ENCODE measurements at regions not wholly inside any gene's neighbourhood (a gene's known extent, or its start where the extent isn't known, plus 50 kb on each side); places are given as distances from the start of the nearest gene placed in this dataset.
"Not testable (repeated sequence)": the region's sequence is repeated elsewhere in the genome, so short reads cannot be mapped to it uniquely, and the experiment has no call there.

- ATAC-seq = no peak
Observed at GRCh38 chr14:26655128-26655527, 57.3 kb upstream of the NOVA1 start.

GRCh38 chr14:26663506-26663905, 65.7 kb upstream of the NOVA1 start:
- no peak for ATAC-seq

More at GRCh38 chr14:26655128-26655527, 57.3 kb upstream of the NOVA1 start:
- intact Hi-C loops (cut with DNase I) = no loop called here
- DNase-seq = no peak

GRCh38 chr14:26678732-26679420, 81.0 kb upstream of the NOVA1 start:
- DNase-seq; ATAC-seq; intact Hi-C loops (cut with DNase I): not testable (repeated sequence)

More at GRCh38 chr14:26663506-26663905, 65.7 kb upstream of the NOVA1 start:
- no peak for DNase-seq
- intact Hi-C loops (cut with DNase I) = no loop called here

- DNase-seq = no peak
- intact Hi-C loops (cut with DNase I) = no loop called here
- ATAC-seq = no peak
Observed at GRCh38 chr14:26685401-26685800, 87.6 kb upstream of the NOVA1 start.

- no peak for ATAC-seq
- DNase-seq = no peak
- intact Hi-C loops (cut with DNase I) = no loop called here
Observed at GRCh38 chr14:26687301-26687837, 89.5 kb upstream of the NOVA1 start.

GRCh38 chr14:26694521-26694920, 96.7 kb upstream of the NOVA1 start:
- ATAC-seq (no peak), DNase-seq (no peak)
- intact Hi-C loops (cut with DNase I) = no loop called here

- ATAC-seq (no peak), DNase-seq (no peak)
- intact Hi-C loops (cut with DNase I) = no loop called here
Observed at GRCh38 chr14:26702721-26703230, 104.9 kb upstream of the NOVA1 start.

- ATAC-seq (no peak), DNase-seq (no peak)
- intact Hi-C loops (cut with DNase I) = no loop called here
Observed at GRCh38 chr14:26703686-26704366, 106.0 kb upstream of the NOVA1 start.

GRCh38 chr14:26707234-26707633, 109.4 kb upstream of the NOVA1 start:
- intact Hi-C loops (cut with DNase I) = no loop called here
- DNase-seq (no peak), ATAC-seq (no peak)

GRCh38 chr14:26709019-26709418, 111.2 kb upstream of the NOVA1 start:
- no peak for DNase-seq
- ATAC-seq = no peak
- intact Hi-C loops (cut with DNase I) = no loop called here

GRCh38 chr14:26719514-26719913, 121.7 kb upstream of the NOVA1 start:
- ATAC-seq = no peak
- intact Hi-C loops (cut with DNase I) = no loop called here
- no peak for DNase-seq

GRCh38 chr14:26722258-26722657, 124.4 kb upstream of the NOVA1 start:
- intact Hi-C loops (cut with DNase I) = no loop called here
- DNase-seq (no peak), ATAC-seq (no peak)

- intact Hi-C loops (cut with DNase I) = no loop called here
- ATAC-seq (no peak), DNase-seq (no peak)
Observed at GRCh38 chr14:26729851-26730250, 132.0 kb upstream of the NOVA1 start.

- ATAC-seq = no peak
- intact Hi-C loops (cut with DNase I) = no loop called here
- DNase-seq = no peak
Observed at GRCh38 chr14:26730929-26731618, 133.2 kb upstream of the NOVA1 start.

GRCh38 chr14:26735811-26736210, 138.0 kb upstream of the NOVA1 start:
- DNase-seq = no peak
- ATAC-seq = no peak
- intact Hi-C loops (cut with DNase I) = no loop called here

GRCh38 chr14:26738571-26738970, 140.7 kb upstream of the NOVA1 start:
- intact Hi-C loops (cut with DNase I) = no loop called here
- ATAC-seq = no peak
- no peak for DNase-seq

- no peak for ATAC-seq
- no peak for DNase-seq
- intact Hi-C loops (cut with DNase I) = no loop called here
Observed at GRCh38 chr14:26741711-26742212, 143.9 kb upstream of the NOVA1 start.

- intact Hi-C loops (cut with DNase I) = no loop called here
- ATAC-seq = no peak
Observed at GRCh38 chr14:26743284-26743683, 145.5 kb upstream of the NOVA1 start.

GRCh38 chr14:26744903-26745302, 147.1 kb upstream of the NOVA1 start:
- DNase-seq (no peak), ATAC-seq (no peak)
- intact Hi-C loops (cut with DNase I) = no loop called here

More at GRCh38 chr14:26743284-26743683, 145.5 kb upstream of the NOVA1 start:
- DNase-seq = no peak

- intact Hi-C loops (cut with DNase I) = no loop called here
- DNase-seq = no peak
Observed at GRCh38 chr14:26761532-26761931, 163.7 kb upstream of the NOVA1 start.

More at GRCh38 chr14:26761532-26761931, 163.7 kb upstream of the NOVA1 start:
- ATAC-seq = no peak

Data from left cardiac atrium (tissue), 4 donors.